SK-N-SH (cell line): ENCODE measurements at regions not wholly inside any gene's neighbourhood (a gene's known extent, or its start where the extent isn't known, plus 50 kb on each side); places are given as distances from the start of the nearest gene placed in this dataset.

ENCODE experiments used
- CHD2 ChIP-seq: fragments of 150-350 bp; IDR thresholded peaks from 2 replicates; pipeline ENCODE4 v1.6.1; 2018; ENCODE audit warnings: low read length; ENCODE audit not compliant: partially characterized antibody
- CTCF ChIP-seq: fragments of 200-600 bp; sonication (generic); IDR thresholded peaks from 2 replicates; pipeline ENCODE4 v1.6.1; 2017; ENCODE audit warnings: antibody characterized with exemption, mild to moderate bottlenecking, moderate library complexity
- EP300 ChIP-seq, 2 experiments: IDR thresholded peaks; 2 replicates each; pipeline versions ENCODE4 v1.4.0 to v1.6.1; 2012; ENCODE audit warnings: borderline replicate concordance in 1 of 2, low read depth in 1 of 2, low read length in 1 of 2
- EZH2phosphoT487 ChIP-seq: fragments of 200-600 bp; sonication (generic); IDR thresholded peaks from 2 replicates; pipeline ENCODE4 v1.6.1; 2017; ENCODE audit warnings: low read depth, mixed run types, mild to moderate bottlenecking, antibody characterized with exemption, moderate library complexity, borderline replicate concordance
- GATA2 ChIP-seq: sonication (generic); formaldehyde crosslinking; IDR thresholded peaks from 2 replicates; pipeline ENCODE4 v1.5.0; 2020; ENCODE audit warnings: mild to moderate bottlenecking, missing genetic modification reagents
- IRF3 ChIP-seq: fragments of 150-350 bp; IDR thresholded peaks from 2 replicates; pipeline ENCODE4 v1.6.1; 2016; ENCODE audit warnings: mild to moderate bottlenecking, low read depth, low read length
- MAX ChIP-seq: IDR thresholded peaks from 2 replicates; pipeline ENCODE4 v1.4.0; 2012; ENCODE audit warnings: low read depth
- NRF1 ChIP-seq: IDR thresholded peaks from 2 replicates; pipeline ENCODE4 v1.6.1; 2012; ENCODE audit warnings: low read depth, mild to moderate bottlenecking, low read length
- POLR2AphosphoS5 ChIP-seq: IDR thresholded peaks from 2 replicates; pipeline ENCODE4 v1.6.1; 2012; ENCODE audit warnings: low read depth, low read length
- RAD21 ChIP-seq: IDR thresholded peaks from 2 replicates; pipeline ENCODE4 v1.6.1; 2012; ENCODE audit warnings: mild to moderate bottlenecking, low read length
- USF2 ChIP-seq: fragments of 150-350 bp; IDR thresholded peaks from 2 replicates; pipeline ENCODE4 v1.6.1; 2017; ENCODE audit warnings: antibody characterized with exemption, low read length, low read depth, borderline replicate concordance

GRCh38 chr2:21396252-21396651 lies 272.5 kb downstream of the TDRD15 start:
- TF ChIP-seq CTCF (no peak), GATA2 (CRISPR knock-in tag) (no peak), NRF1 (no peak), IRF3 (no peak), POLR2AphosphoS5 (no peak), EZH2phosphoT487 (no peak), CHD2 (no peak), RAD21 (no peak), MAX (no peak), USF2 (no peak), EP300 (IDR thresholded peaks at IDR 0.05; ENCODE audit: borderline replicate concordance in 1 of 2, low read depth in 1 of 2, low read length in 1 of 2) (no peak)
